ENCODE measurements at regions not wholly inside any gene's neighbourhood (a gene's known extent, or its start where the extent isn't known, plus 50 kb on each side); places are given as distances from the start of the nearest gene placed in this dataset.

DNA sequence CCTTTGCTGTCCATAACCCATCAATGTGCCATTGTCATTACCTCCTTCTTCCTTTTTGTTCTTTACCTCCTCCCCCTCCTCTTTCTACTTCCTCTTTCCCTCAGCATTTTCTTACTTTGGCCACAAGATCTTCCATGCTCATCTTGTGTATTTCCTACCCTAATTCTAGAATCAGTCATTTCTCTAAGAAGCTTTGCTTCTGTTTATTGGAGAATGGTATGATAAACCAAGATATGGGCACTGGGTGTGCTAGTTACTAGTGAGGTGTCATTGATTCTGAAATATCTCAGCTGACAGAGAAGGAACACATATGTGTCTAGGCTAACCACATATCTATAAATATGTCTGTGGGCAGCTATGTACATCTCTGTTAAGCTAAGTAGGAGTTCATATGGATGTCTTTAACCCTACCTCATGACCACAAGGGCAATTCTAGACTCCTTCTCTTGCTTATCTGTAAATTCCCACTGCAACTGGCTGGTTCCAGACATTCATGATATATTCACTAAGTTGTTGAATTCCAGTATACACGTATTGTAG lies 2051.3 kb upstream of the CDH9 start:
- H3K23me2 ChIP-seq (ENCODE audit: insufficient read length, low read depth, low read length, poor library complexity, severe bottlenecking) = no peaks in the 10 kb centered on the region
- TF ChIP-seq, protein P1, sequence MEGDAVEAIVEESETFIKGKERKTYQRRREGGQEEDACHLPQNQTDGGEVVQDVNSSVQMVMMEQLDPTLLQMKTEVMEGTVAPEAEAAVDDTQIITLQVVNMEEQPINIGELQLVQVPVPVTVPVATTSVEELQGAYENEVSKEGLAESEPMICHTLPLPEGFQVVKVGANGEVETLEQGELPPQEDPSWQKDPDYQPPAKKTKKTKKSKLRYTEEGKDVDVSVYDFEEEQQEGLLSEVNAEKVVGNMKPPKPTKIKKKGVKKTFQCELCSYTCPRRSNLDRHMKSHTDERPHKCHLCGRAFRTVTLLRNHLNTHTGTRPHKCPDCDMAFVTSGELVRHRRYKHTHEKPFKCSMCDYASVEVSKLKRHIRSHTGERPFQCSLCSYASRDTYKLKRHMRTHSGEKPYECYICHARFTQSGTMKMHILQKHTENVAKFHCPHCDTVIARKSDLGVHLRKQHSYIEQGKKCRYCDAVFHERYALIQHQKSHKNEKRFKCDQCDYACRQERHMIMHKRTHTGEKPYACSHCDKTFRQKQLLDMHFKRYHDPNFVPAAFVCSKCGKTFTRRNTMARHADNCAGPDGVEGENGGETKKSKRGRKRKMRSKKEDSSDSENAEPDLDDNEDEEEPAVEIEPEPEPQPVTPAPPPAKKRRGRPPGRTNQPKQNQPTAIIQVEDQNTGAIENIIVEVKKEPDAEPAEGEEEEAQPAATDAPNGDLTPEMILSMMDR (conservative IDR thresholded peaks at IDR 0.05) = no peak
- Mint-ChIP-seq H3K9me3 (peaks cover 6 to 8% of the 10 kb centered on the region in 2 experiments; a peak in 4 of 5 replicates), H3K36me3 (ENCODE audit: insufficient read depth in 1 of 3, low read depth in 3 of 3) (peaks cover 0 to 11% (median 3%) of the 10 kb centered on the region in 3 experiments; a peak in 4 of 7 replicates), H3K27me3 (ENCODE audit: low read depth) (no peaks in the 10 kb centered on the region), H3K4me1 (no peaks in the 10 kb centered on the region; a peak in 2 of 4 replicates), H3K27ac (no peak overlapping the region), H3K4me3 (no peak overlapping the region)
- no peak overlapping the region for H2BK12ac ChIP-seq (ENCODE audit: insufficient read length, low read depth, low read length)
- no peak overlapping the region for H4K8ac ChIP-seq (replicated peaks; ENCODE audit: insufficient read length, low read depth, low read length)
- DNase-seq = no peak
- no peak overlapping the region for H4K5ac ChIP-seq (ENCODE audit: insufficient read length, low read depth, low read length)
- H2BK20ac ChIP-seq (ENCODE audit: low read depth, low read length, poor library complexity, severe bottlenecking) = no peak overlapping the region
- H3K23ac ChIP-seq (ENCODE audit: insufficient read length, low read depth, low read length) = no peak overlapping the region
- H3K56ac ChIP-seq (ENCODE audit: insufficient read length, low read depth, low read length) = no peak overlapping the region
- no peak overlapping the region for H3K4me2 ChIP-seq (ENCODE audit: insufficient read depth, insufficient read length, low read length)
- H3K18ac ChIP-seq (ENCODE audit: insufficient read length, low read depth, low read length) = no peak overlapping the region
- no peak overlapping the region for H3K4ac ChIP-seq (ENCODE audit: low read depth, low read length)
- H2BK15ac ChIP-seq (ENCODE audit: low read depth, low read length) = no peak overlapping the region
- H3K14ac ChIP-seq (ENCODE audit: insufficient read depth, low read length) = no peak overlapping the region
- H3K79me1 ChIP-seq (ENCODE audit: insufficient read depth, low read depth, low read length, poor library complexity, severe bottlenecking) = no peaks in the 10 kb centered on the region
- H3K9ac ChIP-seq (ENCODE audit: extremely low read depth, insufficient read length, low read length) = no peak overlapping the region
- H4K91ac ChIP-seq (ENCODE audit: insufficient read length, low read depth, low read length) = no peak overlapping the region
- H3K27ac ChIP-seq (ENCODE audit: insufficient read length, low read depth, low read length) = no peak overlapping the region
- no peak overlapping the region for H2AK5ac ChIP-seq (ENCODE audit: insufficient read length, low read length)
- no peaks in the 10 kb centered on the region for H3K9me3 ChIP-seq (ENCODE audit: control insufficient read depth, low read depth, low read length)
- H3K4me1 ChIP-seq (ENCODE audit: insufficient read depth, low read length) = no peaks in the 10 kb centered on the region
- no peak overlapping the region for H3T11ph ChIP-seq (ENCODE audit: low read length)
- no CpG with 5 or more reads among the region's 1 CpG for WGBS (ENCODE audit: extremely low coverage, insufficient read length, low lambda C conversion rate)
- H4K20me1 ChIP-seq (ENCODE audit: control insufficient read depth, insufficient read depth, insufficient read length) = no peaks in the 10 kb centered on the region
- H3K27me3 ChIP-seq (ENCODE audit: insufficient read depth, low read length) = no peaks in the 10 kb centered on the region
- no peaks in the 10 kb centered on the region for H3K79me2 ChIP-seq (ENCODE audit: insufficient read depth, low read length)
- H2BK5ac ChIP-seq (ENCODE audit: insufficient read length, low read length) = no peak overlapping the region
- H2AFZ ChIP-seq (ENCODE audit: low read length) = no peak overlapping the region
- H2BK120ac ChIP-seq (ENCODE audit: low read depth, low read length, poor library complexity, severe bottlenecking) = no peak overlapping the region

Measured in H9 (cell line).